ENCODE measurements at regions not wholly inside any gene's neighbourhood (a gene's known extent, or its start where the extent isn't known, plus 50 kb on each side); places are given as distances from the start of the nearest gene placed in this dataset.

DNA sequence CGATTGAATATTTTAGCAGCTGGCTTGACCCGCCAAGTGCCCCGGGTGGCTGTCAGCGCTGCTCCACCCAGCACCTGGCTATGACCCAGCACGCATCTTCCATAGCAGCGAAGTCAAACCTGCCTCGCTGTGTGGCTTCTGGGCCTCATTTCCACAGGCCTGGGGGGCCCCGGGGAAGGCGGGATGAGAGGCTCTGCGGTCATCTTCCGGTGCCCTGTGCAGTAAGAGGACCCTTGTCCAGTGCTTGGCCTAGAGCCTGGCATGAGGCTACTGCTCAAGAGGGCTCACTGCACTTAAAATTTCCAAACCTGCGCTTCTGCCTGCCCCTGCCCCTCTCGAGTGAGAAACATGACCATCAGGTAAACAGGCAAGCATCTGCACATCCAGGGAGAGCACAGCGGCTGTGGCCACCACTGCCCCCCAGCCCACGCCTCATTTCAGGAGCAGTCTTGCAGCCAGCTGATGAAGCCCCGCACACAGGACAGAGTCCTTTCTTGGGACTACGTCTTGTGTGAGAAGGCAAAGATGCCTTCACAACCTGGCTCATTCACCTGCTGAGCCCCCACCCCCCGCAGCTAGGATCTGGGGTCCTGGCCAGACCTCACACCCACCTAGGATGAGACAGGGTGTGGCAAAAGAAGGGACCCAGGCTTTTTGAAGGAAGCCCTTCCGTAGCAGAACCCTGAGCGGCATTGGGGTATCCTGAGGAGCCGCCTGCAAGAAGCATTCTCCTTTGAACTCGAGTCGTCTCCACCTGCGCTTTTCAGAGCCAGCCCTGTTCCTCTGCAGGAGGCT lies 69.5 kb upstream of the UNC5A start:
- no peak for TF ChIP-seq CTCF (IDR thresholded peaks at IDR 0.05)
- DNase-seq (no peak), ATAC-seq (no peak)
- Histone ChIP-seq H3K36me3 (no peaks in the 10 kb centered on the region), H3K27ac (no peak overlapping the region), H3K27me3 (peaks cover 0 to 99% (median 98%) of the 10 kb centered on the region in 7 donors), H3K9me3 (no peaks in the 10 kb centered on the region), H3K4me1 (peaks cover 0 to 14% (median 12%) of the 10 kb centered on the region in 9 donors), H3K4me3 (no peak overlapping the region)
- intact Hi-C loops (cut with DNase I) = no loop called here
- WGBS, 2 donors = 71 to 72% methylated on average over 24 of the region's 24 CpGs

GRCh38 chr5:176741561-176742211 lies 68.7 kb upstream of the UNC5A start:
- no peaks in the 10 kb centered on the region for H3K36me3 ChIP-seq
- intact Hi-C loops (cut with DNase I) = no loop called here
- no peaks in the 10 kb centered on the region for H3K9me3 ChIP-seq
- peaks cover 0 to 99% (median 98%) of the 10 kb centered on the region in 7 donors for H3K27me3 ChIP-seq
- H3K27ac ChIP-seq = no peak overlapping the region
- DNase-seq (no peak), ATAC-seq (no peak)
- no peak for TF ChIP-seq CTCF (IDR thresholded peaks at IDR 0.05)
- no peak overlapping the region for H3K4me3 ChIP-seq
- H3K4me1 ChIP-seq = peaks cover 0 to 19% (median 12%) of the 10 kb centered on the region in 9 donors
- 65 to 68% methylated on average over 11 of the region's 11 CpGs for WGBS, 2 donors

DNA sequence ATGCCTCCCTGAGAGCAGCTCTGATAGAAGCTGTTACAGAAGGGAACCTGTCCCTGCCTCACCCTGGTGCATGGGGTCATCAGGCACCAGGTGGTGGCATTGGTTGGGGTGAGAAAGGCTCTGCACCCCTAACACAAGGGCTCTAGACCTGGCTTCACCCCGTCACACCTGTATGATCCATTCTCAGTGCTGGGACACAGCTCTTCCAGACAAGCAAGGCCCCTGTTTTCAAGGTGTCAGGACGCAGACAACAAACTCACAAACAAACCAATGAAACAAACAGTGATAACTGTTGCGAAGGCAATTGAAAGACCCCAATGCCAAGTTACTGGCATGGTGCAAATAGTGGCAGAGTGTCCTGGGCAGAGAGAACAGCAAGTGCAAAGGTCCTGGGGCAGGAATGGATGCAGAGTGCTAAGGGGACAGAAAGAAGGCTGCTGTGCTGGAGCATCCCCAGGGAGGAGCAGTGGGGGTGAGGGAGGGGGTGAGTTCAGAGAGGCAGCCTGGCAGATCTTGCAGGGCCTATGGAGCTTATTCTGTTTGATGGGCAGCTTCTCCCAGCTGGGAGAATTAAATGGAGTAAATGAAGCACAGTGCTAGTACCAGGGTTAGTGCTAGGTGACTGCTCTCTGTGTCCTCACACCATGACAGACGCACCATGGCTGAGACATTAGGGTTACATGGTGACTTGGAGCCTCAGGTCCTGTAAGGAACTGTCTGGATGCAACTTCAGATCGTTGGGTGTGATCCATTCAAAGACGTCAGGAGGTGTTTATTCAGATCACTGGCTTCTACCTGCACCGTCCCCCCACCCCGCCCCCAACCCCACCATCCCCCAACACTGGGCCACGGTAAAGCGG lies 67.9 kb upstream of the UNC5A start:
- WGBS, 2 donors = 42 to 47% methylated on average over 10 of the region's 10 CpGs
- intact Hi-C loops (cut with DNase I) = no loop called here
- ATAC-seq (no peak), DNase-seq (no peak)
- no peaks in the 10 kb centered on the region for H3K9me3 ChIP-seq
- no peak overlapping the region for H3K27ac ChIP-seq
- H3K4me3 ChIP-seq = no peak overlapping the region
- H3K36me3 ChIP-seq = no peaks in the 10 kb centered on the region
- H3K4me1 ChIP-seq = peaks cover 0 to 19% (median 12%) of the 10 kb centered on the region in 9 donors
- H3K27me3 ChIP-seq = peaks cover 0 to 99% (median 98%) of the 10 kb centered on the region in 7 donors
- no peak for TF ChIP-seq CTCF (IDR thresholded peaks at IDR 0.05)
